OCI-LY7 (cell line): ENCODE measurements at regions not wholly inside any gene's neighbourhood (a gene's known extent, or its start where the extent isn't known, plus 50 kb on each side); places are given as distances from the start of the nearest gene placed in this dataset.

Experiments used
- BruUV-seq: library from RNA; stranded (reverse); fragments of 400-500 nt; replicated peaks from 2 replicates; lab custom pipeline; 2021; lab: Mats Ljungman, UMichigan
- CTCF ChIA-PET: fragments of 300-600 bp; sonication (Branson Sonifier 250); formaldehyde crosslinking; loops from one replicate; lab custom pipeline; 2022; ENCODE audit warnings: antibody characterized with exemption; ENCODE audit not compliant: unreplicated experiment; lab: Charles Lee
- POLR2A ChIA-PET: fragments of 300-600 bp; sonication (Branson Sonifier 250); formaldehyde crosslinking; loops from one replicate; lab custom pipeline; 2022; ENCODE audit warnings: antibody characterized with exemption; lab: Charles Lee
- DNase-seq: peaks from one replicate; pipeline ENCODE4 v3.0.0-alpha.2; 2015; ENCODE audit warnings: low spot score
- H2AFZ ChIP-seq: fragments of 200-600 bp; sonication (generic), shearing (Covaris generic); 2 replicates; pipeline ENCODE4 v1.6.1; 2014; ENCODE audit warnings: mild to moderate bottlenecking, antibody characterized with exemption, low read length, moderate library complexity
- H3K27ac ChIP-seq: fragments of 200-600 bp; sonication (generic); 2 replicates; pipeline ENCODE4 v1.5.1; 2014; ENCODE audit warnings: mixed run types, low read depth, mild to moderate bottlenecking, moderate library complexity, low read length, inconsistent platforms; ENCODE audit not compliant: poor library complexity, severe bottlenecking
- H3K36me3 ChIP-seq: fragments of 200-600 bp; sonication (generic); 2 replicates; pipeline ENCODE4 v1.6.1; 2014; ENCODE audit warnings: mild to moderate bottlenecking, antibody characterized with exemption, low read length, moderate library complexity, mixed read lengths; ENCODE audit not compliant: insufficient read depth
- H3K4me1 ChIP-seq: fragments of 200-600 bp; sonication (generic); 2 replicates; pipeline ENCODE4 v1.5.1; 2014; ENCODE audit warnings: mild to moderate bottlenecking, low read length; ENCODE audit not compliant: insufficient read depth, poor library complexity, severe bottlenecking
- H3K4me2 ChIP-seq: fragments of 200-600 bp; sonication (generic); 2 replicates; pipeline ENCODE4 v1.6.1; 2014; ENCODE audit warnings: mild to moderate bottlenecking, low read length
- H3K4me3 ChIP-seq: fragments of 200-600 bp; sonication (generic); 2 replicates; pipeline ENCODE4 v1.5.1; 2014; ENCODE audit warnings: mild to moderate bottlenecking, low read depth, low read length; ENCODE audit not compliant: poor library complexity, severe bottlenecking
- H3K79me2 ChIP-seq: fragments of 200-600 bp; sonication (generic); 2 replicates; pipeline ENCODE4 v1.6.1; 2016; ENCODE audit warnings: low read depth, mild to moderate bottlenecking, low read length, moderate library complexity, mixed read lengths; ENCODE audit not compliant: insufficient read depth
- H3K9me2 ChIP-seq: fragments of 200-600 bp; sonication (generic); 2 replicates; pipeline ENCODE4 v1.6.1; 2016; ENCODE audit warnings: mild to moderate bottlenecking, low read length, mixed read lengths; ENCODE audit not compliant: insufficient read depth
- H3K9me3 ChIP-seq: fragments of 200-600 bp; sonication (generic); 2 replicates; pipeline ENCODE4 v1.6.1; 2014; ENCODE audit warnings: mild to moderate bottlenecking, mixed run types, low read length, mixed read lengths
- H4K20me1 ChIP-seq: fragments of 200-600 bp; sonication (generic); 2 replicates; pipeline ENCODE4 v1.6.1; 2014; ENCODE audit warnings: mild to moderate bottlenecking, antibody characterized with exemption, low read length, moderate library complexity, mixed read lengths; ENCODE audit not compliant: insufficient read depth
- EZH2phosphoT487 ChIP-seq: fragments of 200-600 bp; sonication (generic); IDR thresholded peaks from 2 replicates; pipeline ENCODE4 v1.6.1; 2018; ENCODE audit warnings: low read depth, borderline replicate concordance, mild to moderate bottlenecking, mixed run types, antibody characterized with exemption, low read length, moderate library complexity, mixed read lengths
- intact Hi-C: fragments of 100-400 bp; cut with micrococcal nuclease; formaldehyde crosslinking; loops from one replicate; pipeline ENCODE4 v1.10.0; 2022; ENCODE audit not compliant: unreplicated experiment
- TF ChIP-seq, protein P1 (sequence below): fragments of 200-600 bp; sonication (generic); conservative IDR thresholded peaks from 2 replicates; pipeline ENCODE4 v1.5.1; 2014; ENCODE audit warnings: mild to moderate bottlenecking, antibody characterized with exemption, low read length, moderate library complexity, mixed read lengths

DNA sequence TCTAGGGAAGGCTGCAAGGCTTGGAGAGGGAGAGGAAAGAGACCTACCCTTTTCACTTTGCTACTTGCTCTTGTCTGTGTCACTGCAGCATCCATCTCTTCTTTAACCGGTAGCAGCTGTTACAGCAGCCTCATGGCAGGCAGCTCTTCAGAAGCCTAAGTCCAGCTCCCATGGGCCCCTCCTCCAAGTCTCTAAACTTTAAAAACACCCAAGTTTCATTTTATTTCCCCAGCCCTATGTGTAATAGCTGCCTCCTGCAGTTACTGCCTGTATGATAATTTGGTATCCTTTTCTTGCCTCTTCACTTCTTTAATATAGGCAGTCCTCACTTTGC, 313.1 kb upstream of the PIK3R1 start:
- no peaks in the 10 kb centered on the region for H3K79me2 ChIP-seq
- no peaks in the 10 kb centered on the region for H3K9me2 ChIP-seq
- DNase-seq, result no peak
- H3K9me3 ChIP-seq, result no peaks in the 10 kb centered on the region
- intact Hi-C loops, result no loop called here
- H2AFZ ChIP-seq, result no peak overlapping the region
- H3K4me3 ChIP-seq, result no peak overlapping the region
- H3K4me2 ChIP-seq, result no peak overlapping the region
- CTCF ChIA-PET, result no interaction called here
- no peaks in the 10 kb centered on the region for H3K4me1 ChIP-seq
- no peaks in the 10 kb centered on the region for H3K36me3 ChIP-seq
- TF ChIP-seq, protein P1, sequence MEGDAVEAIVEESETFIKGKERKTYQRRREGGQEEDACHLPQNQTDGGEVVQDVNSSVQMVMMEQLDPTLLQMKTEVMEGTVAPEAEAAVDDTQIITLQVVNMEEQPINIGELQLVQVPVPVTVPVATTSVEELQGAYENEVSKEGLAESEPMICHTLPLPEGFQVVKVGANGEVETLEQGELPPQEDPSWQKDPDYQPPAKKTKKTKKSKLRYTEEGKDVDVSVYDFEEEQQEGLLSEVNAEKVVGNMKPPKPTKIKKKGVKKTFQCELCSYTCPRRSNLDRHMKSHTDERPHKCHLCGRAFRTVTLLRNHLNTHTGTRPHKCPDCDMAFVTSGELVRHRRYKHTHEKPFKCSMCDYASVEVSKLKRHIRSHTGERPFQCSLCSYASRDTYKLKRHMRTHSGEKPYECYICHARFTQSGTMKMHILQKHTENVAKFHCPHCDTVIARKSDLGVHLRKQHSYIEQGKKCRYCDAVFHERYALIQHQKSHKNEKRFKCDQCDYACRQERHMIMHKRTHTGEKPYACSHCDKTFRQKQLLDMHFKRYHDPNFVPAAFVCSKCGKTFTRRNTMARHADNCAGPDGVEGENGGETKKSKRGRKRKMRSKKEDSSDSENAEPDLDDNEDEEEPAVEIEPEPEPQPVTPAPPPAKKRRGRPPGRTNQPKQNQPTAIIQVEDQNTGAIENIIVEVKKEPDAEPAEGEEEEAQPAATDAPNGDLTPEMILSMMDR, result no peak
- no peak for TF ChIP-seq EZH2phosphoT487
- POLR2A ChIA-PET, result no interaction called here
- no TSS peak for BruUV-seq
- no peak overlapping the region for H3K27ac ChIP-seq
- H4K20me1 ChIP-seq, result no peaks in the 10 kb centered on the region

DNA sequence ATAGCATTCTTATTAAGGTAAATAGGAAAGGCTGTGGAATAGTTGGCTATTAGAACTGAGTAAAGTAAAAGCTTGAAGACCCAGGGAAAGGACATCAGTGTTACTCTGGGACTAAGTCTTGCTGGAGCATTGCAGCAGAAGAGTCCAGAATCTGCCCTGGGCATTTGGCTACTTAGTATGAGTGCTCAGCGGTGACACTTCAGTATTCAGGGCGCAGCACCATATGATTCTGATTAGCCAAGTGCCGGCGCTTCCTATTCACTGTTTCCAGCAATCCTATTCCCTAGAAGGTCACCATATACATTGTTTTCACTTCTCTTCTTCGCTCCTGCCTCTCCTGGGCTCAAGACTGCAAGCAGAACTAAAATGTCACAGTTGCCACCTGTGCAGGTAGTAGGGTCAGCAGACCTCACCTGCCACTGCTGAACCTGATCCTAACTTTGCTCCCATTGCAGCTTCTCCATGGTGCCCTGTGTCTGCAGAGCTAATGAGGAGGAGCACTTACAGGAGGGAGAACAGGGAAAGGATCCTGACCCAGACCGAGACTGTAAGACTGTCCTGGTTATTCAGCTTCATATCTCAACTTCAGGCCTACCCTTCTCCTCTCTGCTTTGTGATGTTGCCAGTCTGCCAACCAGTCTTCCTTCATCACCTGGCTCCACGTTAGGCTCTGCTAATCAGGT, 313.6 kb upstream of the PIK3R1 start:
- no TSS peak for BruUV-seq
- H3K27ac ChIP-seq, result no peak overlapping the region
- H4K20me1 ChIP-seq, result no peaks in the 10 kb centered on the region
- no peaks in the 10 kb centered on the region for H3K36me3 ChIP-seq
- H3K9me2 ChIP-seq, result no peaks in the 10 kb centered on the region
- H3K4me2 ChIP-seq, result no peak overlapping the region
- CTCF ChIA-PET, result no interaction called here
- H3K79me2 ChIP-seq, result no peaks in the 10 kb centered on the region
- POLR2A ChIA-PET, result no interaction called here
- H2AFZ ChIP-seq, result no peak overlapping the region
- no peak overlapping the region for H3K4me3 ChIP-seq
- intact Hi-C loops, result no loop called here
- H3K4me1 ChIP-seq, result no peaks in the 10 kb centered on the region
- no peak for DNase-seq
- H3K9me3 ChIP-seq, result no peaks in the 10 kb centered on the region
- TF ChIP-seq EZH2phosphoT487, result no peak
- TF ChIP-seq, protein P1, result no peak

DNA sequence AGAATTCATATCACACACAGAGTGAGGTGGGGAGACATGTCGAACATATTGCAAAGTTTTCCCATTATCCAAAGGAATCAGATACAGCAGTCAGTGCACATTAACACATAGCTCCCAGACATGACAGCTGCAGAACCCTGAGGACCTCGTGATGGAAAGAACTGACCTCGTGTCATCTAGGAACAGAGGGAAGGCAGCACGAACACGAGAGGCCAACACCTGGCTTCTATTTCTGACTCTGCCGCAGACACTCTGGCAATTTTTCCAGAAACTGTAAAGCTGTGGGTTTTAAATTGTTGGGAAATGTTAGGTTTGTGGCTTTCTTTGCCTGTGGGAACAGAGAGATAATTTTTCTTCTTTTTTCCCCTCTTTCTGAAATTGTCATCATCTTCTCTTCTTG, 315.0 kb upstream of the PIK3R1 start:
- Histone ChIP-seq H3K4me1 (no peaks in the 10 kb centered on the region), H3K9me2 (no peaks in the 10 kb centered on the region), H3K79me2 (no peaks in the 10 kb centered on the region), H3K36me3 (no peaks in the 10 kb centered on the region), H2AFZ (no peak overlapping the region), H4K20me1 (no peaks in the 10 kb centered on the region), H3K4me3 (no peak overlapping the region), H3K27ac (no peak overlapping the region), H3K4me2 (no peak overlapping the region), H3K9me3 (no peaks in the 10 kb centered on the region)
- ChIA-PET POLR2A (no interaction called here), CTCF (interaction anchor here (0.6 kb wide), 1 partner anchor 115 kb away, joined by 3 read pairs; no protein-coding TSS in a partner anchor)
- no TSS peak for BruUV-seq
- no peak for DNase-seq
- TF ChIP-seq EZH2phosphoT487, result no peak
- TF ChIP-seq, protein P1, result no peak
- intact Hi-C loops, result no loop called here
